ENCODE measurements at regions not wholly inside any gene's neighbourhood (a gene's known extent, or its start where the extent isn't known, plus 50 kb on each side); places are given as distances from the start of the nearest gene placed in this dataset.

DNA sequence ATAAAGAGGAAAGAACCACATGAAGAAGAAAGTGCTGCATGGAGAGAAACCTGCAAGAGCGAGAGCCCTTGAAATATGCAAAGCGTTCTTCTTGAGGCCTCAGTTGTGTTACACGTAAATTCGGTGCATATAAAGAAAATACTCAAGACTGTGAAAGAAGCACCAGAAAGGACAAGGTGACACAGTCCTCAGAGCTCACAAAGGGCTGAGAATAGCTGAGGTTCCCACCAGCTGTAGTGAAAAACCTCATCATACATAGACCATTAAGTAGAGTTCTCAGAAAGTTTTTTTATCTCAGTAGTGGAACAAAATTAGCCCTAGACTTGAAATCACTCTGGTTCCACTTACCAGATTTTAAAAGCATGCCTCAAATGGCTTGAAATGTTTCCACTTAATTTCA, 980.7 kb upstream of the CRIM1 start:
- peaks cover 0 to 5% (median 0%) of the 10 kb centered on the region in 7 donors for H3K9me3 Mint-ChIP-seq
- no peaks in the 10 kb centered on the region for H3K27me3 Mint-ChIP-seq (ENCODE audit: low read depth in 3 of 3)

DNA sequence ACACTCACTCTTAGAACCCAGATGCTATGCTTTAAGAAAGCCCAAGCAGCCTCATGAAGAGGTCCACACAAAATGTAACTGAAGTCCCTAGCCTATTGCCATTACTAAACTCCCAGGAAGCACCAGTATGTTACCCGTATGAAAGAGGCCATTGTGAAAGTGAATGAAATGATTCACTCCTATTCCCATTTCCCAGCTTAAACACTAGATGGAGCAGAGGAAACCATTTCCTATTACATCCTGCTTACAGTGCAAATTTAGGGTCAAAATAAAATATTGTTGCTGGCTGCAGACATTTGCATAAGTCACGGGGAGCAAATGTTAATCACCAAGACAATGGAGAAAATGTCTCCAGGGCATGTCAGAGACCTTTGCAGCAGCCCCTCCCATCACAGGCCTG, 989.7 kb upstream of the CRIM1 start:
- no peak overlapping the region for H3K4me2 ChIP-seq (replicated peaks; ENCODE audit: extremely low read depth, low read length, poor library complexity, severe bottlenecking)
- no peaks in the 10 kb centered on the region for H3K9me3 ChIP-seq (replicated peaks in 1 of 2; ENCODE audit: control insufficient read depth in 1 of 2, insufficient read depth in 1 of 2, low read length in 2 of 2)
- TF ChIP-seq, protein P1, sequence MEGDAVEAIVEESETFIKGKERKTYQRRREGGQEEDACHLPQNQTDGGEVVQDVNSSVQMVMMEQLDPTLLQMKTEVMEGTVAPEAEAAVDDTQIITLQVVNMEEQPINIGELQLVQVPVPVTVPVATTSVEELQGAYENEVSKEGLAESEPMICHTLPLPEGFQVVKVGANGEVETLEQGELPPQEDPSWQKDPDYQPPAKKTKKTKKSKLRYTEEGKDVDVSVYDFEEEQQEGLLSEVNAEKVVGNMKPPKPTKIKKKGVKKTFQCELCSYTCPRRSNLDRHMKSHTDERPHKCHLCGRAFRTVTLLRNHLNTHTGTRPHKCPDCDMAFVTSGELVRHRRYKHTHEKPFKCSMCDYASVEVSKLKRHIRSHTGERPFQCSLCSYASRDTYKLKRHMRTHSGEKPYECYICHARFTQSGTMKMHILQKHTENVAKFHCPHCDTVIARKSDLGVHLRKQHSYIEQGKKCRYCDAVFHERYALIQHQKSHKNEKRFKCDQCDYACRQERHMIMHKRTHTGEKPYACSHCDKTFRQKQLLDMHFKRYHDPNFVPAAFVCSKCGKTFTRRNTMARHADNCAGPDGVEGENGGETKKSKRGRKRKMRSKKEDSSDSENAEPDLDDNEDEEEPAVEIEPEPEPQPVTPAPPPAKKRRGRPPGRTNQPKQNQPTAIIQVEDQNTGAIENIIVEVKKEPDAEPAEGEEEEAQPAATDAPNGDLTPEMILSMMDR (IDR thresholded peaks at IDR 0.05) = no peak
- intact Hi-C loops (cut with micrococcal nuclease) = no loop called here
- H3K4me3 Mint-ChIP-seq = no peak overlapping the region
- no peak overlapping the region for H3K9ac ChIP-seq (ENCODE audit: insufficient read depth, low read length, poor library complexity, severe bottlenecking)
- H3K27me3 ChIP-seq (ENCODE audit: control insufficient read depth in 2 of 2, insufficient read depth in 2 of 2, low read length in 2 of 2) = no peaks in the 10 kb centered on the region
- H3K4me3 ChIP-seq (replicated peaks in 1 of 3; ENCODE audit: low read depth in 2 of 3, low read length in 3 of 3) = no peak overlapping the region
- H3K4me1 ChIP-seq (ENCODE audit: control insufficient read depth in 1 of 2, insufficient read depth in 2 of 2, low read length in 2 of 2) = no peaks in the 10 kb centered on the region
- no peak overlapping the region for H3K27ac ChIP-seq (ENCODE audit: low read depth in 1 of 2, low read length in 2 of 2)
- DNase-seq = no peak
- H3K36me3 Mint-ChIP-seq = no peaks in the 10 kb centered on the region
- H4K20me1 ChIP-seq (ENCODE audit: insufficient read depth, low read length) = no peaks in the 10 kb centered on the region
- H3K79me2 ChIP-seq (ENCODE audit: insufficient read depth, low read length) = no peaks in the 10 kb centered on the region
- no CpG with 5 or more reads among the region's 2 CpGs for WGBS (ENCODE audit: insufficient coverage)
- no peak overlapping the region for H2AFZ ChIP-seq (ENCODE audit: insufficient read depth, low read depth, low read length, poor library complexity, severe bottlenecking)
- H3K36me3 ChIP-seq (replicated peaks in 1 of 2; ENCODE audit: control insufficient read depth in 1 of 2, insufficient read depth in 2 of 2, low read length in 2 of 2) = no peaks in the 10 kb centered on the region
- H3K27me3 Mint-ChIP-seq (ENCODE audit: low read depth in 3 of 3) = no peaks in the 10 kb centered on the region
- H3K4me1 Mint-ChIP-seq = no peaks in the 10 kb centered on the region
- peaks cover 0 to 7% (median 0%) of the 10 kb centered on the region in 7 donors for H3K9me3 Mint-ChIP-seq
- H3K27ac Mint-ChIP-seq = no peak overlapping the region

More for the DNA sequence above, 980.7 kb upstream of the CRIM1 start:
- no peak overlapping the region for H3K4me2 ChIP-seq (replicated peaks; ENCODE audit: extremely low read depth, low read length, poor library complexity, severe bottlenecking)
- no peak overlapping the region for H3K9ac ChIP-seq (ENCODE audit: insufficient read depth, low read length, poor library complexity, severe bottlenecking)
- H3K36me3 Mint-ChIP-seq = no peaks in the 10 kb centered on the region
- no peaks in the 10 kb centered on the region for H3K4me1 ChIP-seq (ENCODE audit: control insufficient read depth in 1 of 2, insufficient read depth in 2 of 2, low read length in 2 of 2)
- TF ChIP-seq, protein P1 (IDR thresholded peaks at IDR 0.05) = no peak
- no peaks in the 10 kb centered on the region for H3K79me2 ChIP-seq (ENCODE audit: insufficient read depth, low read length)
- H3K4me3 ChIP-seq (replicated peaks in 1 of 3; ENCODE audit: low read depth in 2 of 3, low read length in 3 of 3) = no peak overlapping the region
- H3K27me3 ChIP-seq (ENCODE audit: control insufficient read depth in 2 of 2, insufficient read depth in 2 of 2, low read length in 2 of 2) = no peaks in the 10 kb centered on the region
- no peaks in the 10 kb centered on the region for H3K36me3 ChIP-seq (replicated peaks in 1 of 2; ENCODE audit: control insufficient read depth in 1 of 2, insufficient read depth in 2 of 2, low read length in 2 of 2)
- H4K20me1 ChIP-seq (ENCODE audit: insufficient read depth, low read length) = no peaks in the 10 kb centered on the region
- DNase-seq = no peak
- peaks cover 0 to 2% of the 10 kb centered on the region in 2 donors for H3K9me3 ChIP-seq (replicated peaks in 1 of 2; ENCODE audit: control insufficient read depth in 1 of 2, insufficient read depth in 1 of 2, low read length in 2 of 2)
- intact Hi-C loops (cut with micrococcal nuclease) = no loop called here
- no peak overlapping the region for H3K27ac ChIP-seq (ENCODE audit: low read depth in 1 of 2, low read length in 2 of 2)
- H2AFZ ChIP-seq (ENCODE audit: insufficient read depth, low read depth, low read length, poor library complexity, severe bottlenecking) = no peak overlapping the region
- H3K27ac Mint-ChIP-seq = no peak overlapping the region
- 87% methylated on average over 4 of the region's 4 CpGs for WGBS (ENCODE audit: insufficient coverage)
- no peaks in the 10 kb centered on the region for H3K4me1 Mint-ChIP-seq
- H3K4me3 Mint-ChIP-seq = no peak overlapping the region

Data from CD14-positive monocyte (primary cell).